ENCODE measurements at regions not wholly inside any gene's neighbourhood (a gene's known extent, or its start where the extent isn't known, plus 50 kb on each side); places are given as distances from the start of the nearest gene placed in this dataset.

GRCh38 chr2:221876016-221876415 lies 303.9 kb upstream of the EPHA4 start:
- ChIA-PET POLR2A (no interaction called here), CTCF (ENCODE audit: low intra/inter-chr PET ratio) (no interaction called here)
- intact Hi-C loops (cut with micrococcal nuclease) (no loop called here), in situ Hi-C loops (cut with MboI) (no loop called here)
- ATAC-seq (no peak), DNase-seq (ENCODE audit: extremely low read depth in 1 of 4, low spot score in 3 of 4) (no peak), FAIRE-seq (no peak)
- TF ChIP-seq CBX3 (IDR thresholded peaks at IDR 0.05; ENCODE audit: borderline replicate concordance in 1 of 2, low read length in 2 of 2) (no peak), ZEB2 (IDR thresholded peaks at IDR 0.05) (no peak), DPF2 (IDR thresholded peaks at IDR 0.05) (no peak), SREBF1 (IDR thresholded peaks at IDR 0.05; ENCODE audit: borderline replicate concordance, low read depth, low read length) (no peak), MEF2D (tag; conservative IDR thresholded peaks at IDR 0.05; ENCODE audit: low read depth) (no peak), CGGBP1 (CRISPR knock-in tag; IDR thresholded peaks at IDR 0.05) (no peak), PTBP1 (IDR thresholded peaks at IDR 0.05; ENCODE audit: low read depth, low read length) (no peak), HBP1 (CRISPR knock-in tag; IDR thresholded peaks at IDR 0.05) (no peak), ELK1 (CRISPR knock-in tag; IDR thresholded peaks at IDR 0.05) (no peak), ZBTB5 (IDR thresholded peaks at IDR 0.05) (no peak), PREB (CRISPR knock-in tag; IDR thresholded peaks at IDR 0.05) (no peak), POLR2G (IDR thresholded peaks at IDR 0.05; ENCODE audit: low read depth, low read length) (no peak), TRIM28 (IDR thresholded peaks at IDR 0.05) (no peak), RFX5 (IDR thresholded peaks at IDR 0.05; ENCODE audit: low read depth, low read length) (no peak), MAFG (tag; conservative IDR thresholded peaks at IDR 0.05) (no peak)
- no peaks in the 10 kb centered on the region for H3K27me3 ChIP-seq (ENCODE audit: control insufficient read depth in 2 of 2, insufficient read depth in 2 of 2, low read length in 2 of 2)
- no peak overlapping the region for H3K9ac ChIP-seq (ENCODE audit: insufficient read depth in 1 of 2, low read depth in 2 of 2, low read length in 2 of 2)
- no TSS peak for BruUV-seq (replicated peaks)
- no peaks in the 10 kb centered on the region for H4K20me1 ChIP-seq (replicated peaks; ENCODE audit: control insufficient read depth, insufficient read depth, low read length)
- H3K9me1 ChIP-seq (ENCODE audit: control insufficient read depth, insufficient read depth, low read length): no peaks in the 10 kb centered on the region
- H3K79me2 ChIP-seq (ENCODE audit: control insufficient read depth, insufficient read depth, low read length): no peaks in the 10 kb centered on the region
- H2AFZ ChIP-seq (ENCODE audit: low read depth, low read length): no peak overlapping the region
- no peaks in the 10 kb centered on the region for H3K36me3 ChIP-seq (ENCODE audit: control insufficient read depth, insufficient read depth, low read length)
- no peaks in the 10 kb centered on the region for H3K4me1 ChIP-seq (replicated peaks in 1 of 2; ENCODE audit: control insufficient read depth in 2 of 2, insufficient read depth in 2 of 2, low read length in 2 of 2)
- H3K27ac ChIP-seq (ENCODE audit: extremely low read depth, low read depth, low read length): no peak overlapping the region
- H3K9me3 ChIP-seq (replicated peaks; ENCODE audit: control insufficient read depth, insufficient read depth, low read depth, low read length): no peaks in the 10 kb centered on the region
- H3K4me3 ChIP-seq: no peak overlapping the region
- no peak overlapping the region for H3K4me2 ChIP-seq (ENCODE audit: insufficient read depth, low read length)

Measured in K562 (cell line).